ENCODE measurements at regions not wholly inside any gene's neighbourhood (a gene's known extent, or its start where the extent isn't known, plus 50 kb on each side); places are given as distances from the start of the nearest gene placed in this dataset.
"Not testable (repeated sequence)": the region's sequence is repeated elsewhere in the genome, so short reads cannot be mapped to it uniquely, and the experiment has no call there.

- H3K4me3 ChIP-seq (ENCODE audit: low read depth, poor library complexity, severe bottlenecking); DNase-seq (ENCODE audit: low spot score in 2 of 2); intact Hi-C loops (cut with DNase I; ENCODE audit: low total_unique reads): not testable (repeated sequence)
- 68 to 78% methylated on average over 5 of the region's 5 CpGs for WGBS, 2 donors
Observed at GRCh38 chr7:6946873-6947272, 120.8 kb upstream of the CCZ1B start.

GRCh38 chr7:6950231-6950630 lies 124.2 kb upstream of the CCZ1B start:
- H3K4me3 ChIP-seq (ENCODE audit: low read depth, poor library complexity, severe bottlenecking); intact Hi-C loops (cut with DNase I; ENCODE audit: low total_unique reads): not testable (repeated sequence)
- 51 to 60% methylated on average over 15 of the region's 15 CpGs for WGBS, 2 donors
- DNase-seq (ENCODE audit: low spot score in 2 of 2) = peak in 1 of 2 donors; percentile 13

GRCh38 chr7:6951553-6951952 lies 125.5 kb upstream of the CCZ1B start:
- 74 to 76% methylated on average over 2 of the region's 2 CpGs for WGBS, 2 donors
- peak in 1 of 2 donors; percentile 4 for DNase-seq (ENCODE audit: low spot score in 2 of 2)
- H3K4me3 ChIP-seq (ENCODE audit: low read depth, poor library complexity, severe bottlenecking); intact Hi-C loops (cut with DNase I; ENCODE audit: low total_unique reads): not testable (repeated sequence)

DNA sequence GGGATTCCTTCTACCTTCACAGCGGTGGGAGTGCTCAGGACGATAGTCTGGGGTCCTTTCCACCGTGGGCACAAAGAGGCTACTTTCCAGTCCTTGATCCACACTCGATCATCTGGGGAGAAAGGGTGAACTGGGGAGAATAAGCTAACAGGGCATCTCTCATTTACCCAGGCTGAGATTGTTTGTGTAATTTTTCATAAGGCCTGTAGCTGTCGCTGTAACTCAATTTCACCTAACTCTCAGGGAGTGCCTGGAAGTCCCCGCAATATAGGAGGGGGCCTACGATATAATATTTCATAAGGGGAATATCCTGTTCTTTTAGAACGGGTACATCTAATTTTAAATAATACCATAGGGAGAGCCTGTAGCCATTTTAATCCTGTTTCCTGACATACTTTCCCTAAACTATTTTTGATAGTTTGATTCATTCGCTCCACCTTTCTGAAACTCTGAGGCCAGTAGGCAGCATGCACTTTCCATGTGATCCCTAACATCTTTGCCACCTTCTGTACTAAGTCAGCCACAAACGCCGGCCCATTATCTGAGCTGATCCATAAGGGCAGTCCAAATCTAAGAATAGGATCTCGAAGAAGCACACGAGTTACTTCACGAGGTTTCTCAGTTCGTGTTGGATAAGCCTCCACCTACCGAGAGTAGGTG lies 127.2 kb upstream of the CCZ1B start:
- WGBS, 2 donors = 28 to 33% methylated on average over 15 to 16 of the region's 16 CpGs
- intact Hi-C loops (cut with DNase I; ENCODE audit: low total_unique reads); H3K4me3 ChIP-seq (ENCODE audit: low read depth, poor library complexity, severe bottlenecking): not testable (repeated sequence)
- peak in 1 of 2 donors; percentile 75 for DNase-seq (ENCODE audit: low spot score in 2 of 2)

DNA sequence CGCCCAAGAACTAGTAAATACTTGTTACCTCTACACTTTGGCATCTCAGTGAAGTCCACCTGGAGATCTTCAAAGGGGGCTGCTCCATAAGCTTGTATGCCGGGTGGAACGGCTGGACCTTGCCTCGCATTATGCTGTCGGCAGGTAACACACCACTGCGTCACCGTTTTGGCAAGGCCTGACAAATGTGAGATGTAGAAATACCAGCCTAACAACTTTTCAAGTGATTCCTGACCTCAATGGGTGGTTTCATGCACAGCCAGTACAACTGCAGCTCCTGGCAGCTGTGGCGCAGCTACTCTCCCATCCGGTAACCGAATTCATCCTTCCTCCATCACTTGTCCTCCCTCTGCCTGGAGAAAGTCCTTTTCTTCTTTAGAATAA lies 127.7 kb upstream of the CCZ1B start:
- DNase-seq (ENCODE audit: low spot score in 2 of 2) = peak; percentile 61 to 84
- H3K4me3 ChIP-seq (ENCODE audit: low read depth, poor library complexity, severe bottlenecking); intact Hi-C loops (cut with DNase I; ENCODE audit: low total_unique reads): not testable (repeated sequence)
- WGBS, 2 donors = 38 to 54% methylated on average over 7 to 10 of the region's 10 CpGs

DNA sequence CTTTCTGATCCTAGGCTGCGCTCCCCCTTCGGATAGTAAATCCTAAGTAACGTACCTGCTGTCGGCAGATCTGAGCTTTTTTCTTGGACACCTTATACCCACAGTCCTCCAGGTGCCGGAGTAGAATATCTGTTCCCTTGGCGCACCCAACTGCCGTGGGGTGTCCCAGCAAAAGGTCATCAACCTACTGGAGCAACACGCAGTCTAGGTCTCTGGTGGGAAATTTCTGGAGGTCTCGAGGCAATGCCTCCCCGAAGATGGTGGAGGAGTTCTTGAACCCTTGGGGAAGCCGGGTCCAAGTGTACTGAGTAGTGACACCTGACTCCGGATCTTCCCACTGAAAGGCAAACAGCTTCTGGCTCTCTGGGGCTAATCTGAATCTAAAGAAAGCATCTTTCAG lies 129.3 kb upstream of the CCZ1B start:
- DNase-seq (ENCODE audit: low spot score in 2 of 2) = peak in 1 of 2 donors; percentile 62
- H3K4me3 ChIP-seq (ENCODE audit: low read depth, poor library complexity, severe bottlenecking); intact Hi-C loops (cut with DNase I; ENCODE audit: low total_unique reads): not testable (repeated sequence)
- WGBS, 2 donors = 52 to 78% methylated on average over 12 of the region's 12 CpGs

DNA sequence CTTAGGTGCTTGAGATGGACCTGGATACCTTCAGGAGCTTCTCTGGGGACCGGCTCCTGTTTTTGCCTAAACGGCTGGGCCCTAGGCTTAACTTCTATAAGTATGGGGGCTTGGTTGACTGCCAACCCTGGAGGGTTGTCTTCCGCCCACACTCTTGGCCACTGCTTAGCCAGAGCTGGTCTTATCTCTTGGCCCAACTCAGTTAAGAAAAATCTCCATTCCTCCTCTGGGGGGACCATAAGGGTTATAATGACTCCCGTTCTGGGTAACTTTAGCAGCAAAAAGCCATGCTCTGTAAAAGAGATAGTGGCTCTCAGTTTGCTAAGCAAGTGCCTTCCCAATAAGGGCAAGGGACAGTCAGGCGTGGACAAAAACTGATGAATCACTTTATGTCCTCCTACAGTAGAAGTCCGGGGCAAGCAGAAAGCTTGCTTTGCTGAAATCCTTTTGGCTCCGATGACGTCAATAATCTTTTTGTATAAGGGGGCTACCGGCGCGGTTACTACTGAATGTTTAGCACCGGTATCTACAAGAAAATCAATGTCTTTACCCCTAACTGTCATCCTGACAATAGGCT lies 130.0 kb upstream of the CCZ1B start:
- WGBS, 2 donors = 72 to 73% methylated on average over 12 of the region's 12 CpGs
- intact Hi-C loops (cut with DNase I; ENCODE audit: low total_unique reads); H3K4me3 ChIP-seq (ENCODE audit: low read depth, poor library complexity, severe bottlenecking): not testable (repeated sequence)
- DNase-seq (ENCODE audit: low spot score in 2 of 2) = peak in 1 of 2 donors; percentile 49

GRCh38 chr7:6958371-6958770 lies 132.3 kb upstream of the CCZ1B start:
- H3K4me3 ChIP-seq (ENCODE audit: low read depth, poor library complexity, severe bottlenecking); intact Hi-C loops (cut with DNase I; ENCODE audit: low total_unique reads): not testable (repeated sequence)
- DNase-seq (ENCODE audit: low spot score in 2 of 2) = peak in 1 of 2 donors; percentile 45
- 91 to 94% methylated on average over 15 of the region's 15 CpGs for WGBS, 2 donors

- peak in 1 of 2 donors; percentile 21 for DNase-seq (ENCODE audit: low spot score in 2 of 2)
- 53 to 76% methylated on average over 4 of the region's 4 CpGs for WGBS, 2 donors
- intact Hi-C loops (cut with DNase I; ENCODE audit: low total_unique reads); H3K4me3 ChIP-seq (ENCODE audit: low read depth, poor library complexity, severe bottlenecking): not testable (repeated sequence)
Observed at GRCh38 chr7:6959942-6960341, 133.9 kb upstream of the CCZ1B start.

- WGBS, 2 donors = 63 to 80% methylated on average over 8 of the region's 8 CpGs
- intact Hi-C loops (cut with DNase I; ENCODE audit: low total_unique reads); H3K4me3 ChIP-seq (ENCODE audit: low read depth, poor library complexity, severe bottlenecking): not testable (repeated sequence)
- peak in 1 of 2 donors; percentile 50 for DNase-seq (ENCODE audit: low spot score in 2 of 2)
Observed at GRCh38 chr7:6962871-6963270, 136.8 kb upstream of the CCZ1B start.

- peak; percentile 38 to 90 for DNase-seq (ENCODE audit: low spot score in 2 of 2)
- intact Hi-C loops (cut with DNase I; ENCODE audit: low total_unique reads); H3K4me3 ChIP-seq (ENCODE audit: low read depth, poor library complexity, severe bottlenecking): not testable (repeated sequence)
- 24 to 40% methylated on average over 6 of the region's 6 CpGs for WGBS, 2 donors
Observed at GRCh38 chr7:6965051-6965450, 139.0 kb upstream of the CCZ1B start.

DNA sequence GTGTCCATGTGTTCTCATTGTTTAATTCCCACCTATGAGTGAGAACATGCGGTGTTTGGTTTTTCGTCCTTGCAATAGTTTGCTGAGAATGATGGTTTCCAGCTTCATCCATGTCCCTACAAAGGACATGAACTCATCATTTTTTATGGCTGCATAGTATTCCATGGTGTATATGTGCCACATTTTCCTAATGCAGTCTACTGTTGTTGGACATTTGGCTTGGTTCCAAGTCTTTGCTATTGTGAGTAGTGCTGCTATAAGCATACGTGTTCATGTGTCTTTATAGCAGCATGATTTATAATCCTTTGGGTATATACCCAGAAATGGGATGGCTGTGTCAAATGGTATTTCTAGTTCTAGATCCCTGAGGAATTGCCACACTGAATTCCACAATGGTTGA lies 144.1 kb upstream of the CCZ1B start:
- intact Hi-C loops (cut with DNase I; ENCODE audit: low total_unique reads); DNase-seq (ENCODE audit: low spot score in 2 of 2); H3K4me3 ChIP-seq (ENCODE audit: low read depth, poor library complexity, severe bottlenecking): not testable (repeated sequence)
- WGBS, 2 donors = 88 to 92% methylated on average over 3 of the region's 3 CpGs

DNA sequence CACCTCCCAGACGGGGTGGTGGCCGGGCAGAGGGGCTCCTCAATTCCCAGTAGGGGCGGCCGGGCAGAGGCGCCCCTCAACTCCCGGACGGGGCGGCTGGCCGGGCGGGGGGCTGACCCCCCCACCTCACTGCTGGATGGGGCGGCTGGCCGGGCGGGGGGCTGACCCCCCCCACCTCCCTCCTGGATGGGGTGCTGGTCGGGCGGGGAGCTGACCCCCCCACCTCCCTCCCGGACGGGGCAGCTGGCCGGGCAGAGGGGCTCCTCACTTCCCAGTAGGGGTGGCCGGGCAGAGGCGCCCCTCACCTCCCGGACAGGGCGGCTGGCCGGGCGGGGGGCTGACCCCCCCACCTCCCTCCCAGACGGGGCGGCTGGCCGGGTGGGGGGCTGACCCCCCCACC lies 148.8 kb upstream of the CCZ1B start:
- peak in 1 of 2 donors; percentile 23 for DNase-seq (ENCODE audit: low spot score in 2 of 2)
- H3K4me3 ChIP-seq (ENCODE audit: low read depth, poor library complexity, severe bottlenecking); intact Hi-C loops (cut with DNase I; ENCODE audit: low total_unique reads): not testable (repeated sequence)
- WGBS, 2 donors = 99 to 100% methylated on average over 1 to 9 of the region's 27 CpGs

- 86 to 93% methylated on average over 10 to 27 of the region's 28 CpGs for WGBS, 2 donors
- intact Hi-C loops (cut with DNase I; ENCODE audit: low total_unique reads); H3K4me3 ChIP-seq (ENCODE audit: low read depth, poor library complexity, severe bottlenecking): not testable (repeated sequence)
- DNase-seq (ENCODE audit: low spot score in 2 of 2) = peak in 1 of 2 donors; percentile 31
Observed at GRCh38 chr7:6975346-6975745, 149.3 kb upstream of the CCZ1B start.

- DNase-seq (ENCODE audit: low spot score in 2 of 2); intact Hi-C loops (cut with DNase I; ENCODE audit: low total_unique reads); H3K4me3 ChIP-seq (ENCODE audit: low read depth, poor library complexity, severe bottlenecking): not testable (repeated sequence)
- WGBS, 2 donors = 97 to 100% methylated on average over 2 of the region's 3 CpGs
Observed at GRCh38 chr7:6977368-6977767, 151.3 kb upstream of the CCZ1B start.

GRCh38 chr7:6978326-6978725 lies 152.3 kb upstream of the CCZ1B start:
- WGBS, 2 donors = 91 to 95% methylated on average over 3 of the region's 3 CpGs
- intact Hi-C loops (cut with DNase I; ENCODE audit: low total_unique reads); H3K4me3 ChIP-seq (ENCODE audit: low read depth, poor library complexity, severe bottlenecking): not testable (repeated sequence)
- peak in 1 of 2 donors; percentile 31 for DNase-seq (ENCODE audit: low spot score in 2 of 2)
